Endodermal cell (in vitro differentiated cells): ENCODE measurements at regions not wholly inside any gene's neighbourhood (a gene's known extent, or its start where the extent isn't known, plus 50 kb on each side); places are given as distances from the start of the nearest gene placed in this dataset.

Source experiments
- DNase-seq: peaks from one replicate; pipeline ENCODE4 v3.0.0-alpha.2; 2017
- H3K27ac ChIP-seq: 2 replicates; pipeline ENCODE4 v1.5.1; 2013; ENCODE audit warnings: mild to moderate bottlenecking, low read depth, low read length, moderate library complexity
- H3K27me3 ChIP-seq: 2 replicates; pipeline ENCODE4 v1.6.1; 2013; ENCODE audit warnings: mild to moderate bottlenecking, low read length, moderate library complexity; ENCODE audit not compliant: insufficient read depth, control insufficient read depth, poor library complexity, severe bottlenecking
- H3K36me3 ChIP-seq: 2 replicates; pipeline ENCODE4 v1.7.0; 2013; ENCODE audit warnings: mild to moderate bottlenecking, low read length, moderate library complexity; ENCODE audit not compliant: control insufficient read depth, insufficient read depth
- H3K4me1 ChIP-seq: one replicate; pipeline ENCODE4 v1.7.0; 2013; ENCODE audit warnings: low read length; ENCODE audit not compliant: control insufficient read depth, insufficient read depth
- H3K4me3 ChIP-seq: 2 replicates; pipeline ENCODE4 v1.5.1; 2013; ENCODE audit warnings: mild to moderate bottlenecking, low read length, moderate library complexity
- H3K9ac ChIP-seq: 2 replicates; pipeline ENCODE4 v1.6.1; 2013; ENCODE audit warnings: mild to moderate bottlenecking, low read length, moderate library complexity; ENCODE audit not compliant: poor library complexity, severe bottlenecking; ENCODE audit errors: extremely low read depth
- H3K9me3 ChIP-seq: 2 replicates; pipeline ENCODE4 v1.6.1; 2013; ENCODE audit warnings: mild to moderate bottlenecking, low read length, moderate library complexity; ENCODE audit not compliant: control insufficient read depth
- H3K27ac Mint-ChIP-seq: 2 replicates; pipeline ENCODE4 v1.8.0; 2020; ENCODE audit warnings: mixed read lengths
- H3K27me3 Mint-ChIP-seq: 2 replicates; pipeline ENCODE4 v1.8.0; 2021; ENCODE audit warnings: mild to moderate bottlenecking, mixed read lengths; ENCODE audit not compliant: insufficient read depth
- H3K36me3 Mint-ChIP-seq: 2 replicates; pipeline ENCODE4 v1.8.0; 2020; ENCODE audit warnings: low read depth, mixed read lengths
- H3K4me1 Mint-ChIP-seq: 2 replicates; pipeline ENCODE4 v1.8.0; 2020; ENCODE audit warnings: mixed read lengths
- H3K4me3 Mint-ChIP-seq: 2 replicates; pipeline ENCODE4 v1.8.0; 2020; ENCODE audit warnings: mild to moderate bottlenecking, moderate library complexity, mixed read lengths
- H3K9me3 Mint-ChIP-seq: 2 replicates; pipeline ENCODE4 v1.8.0; 2020; ENCODE audit warnings: mild to moderate bottlenecking, mixed read lengths
- WGBS, 2 experiments: methylation state at CpG; one replicate each; pipeline versions ENCODE4 v1.1.5 to v1.1.7; 2013; ENCODE audit warnings: missing lambda C conversion rate in 2 of 2, mixed read lengths in 1 of 2; ENCODE audit not compliant: insufficient coverage in 1 of 2, insufficient read length in 1 of 2; 5-methylcytosine and 5-hydroxymethylcytosine counted together
- TF ChIP-seq, protein P1 (sequence below): fragments of 200-600 bp; sonication (generic); conservative IDR thresholded peaks from 2 replicates; pipeline ENCODE4 v1.5.0; 2021; ENCODE audit warnings: antibody characterized with exemption, mild to moderate bottlenecking

DNA sequence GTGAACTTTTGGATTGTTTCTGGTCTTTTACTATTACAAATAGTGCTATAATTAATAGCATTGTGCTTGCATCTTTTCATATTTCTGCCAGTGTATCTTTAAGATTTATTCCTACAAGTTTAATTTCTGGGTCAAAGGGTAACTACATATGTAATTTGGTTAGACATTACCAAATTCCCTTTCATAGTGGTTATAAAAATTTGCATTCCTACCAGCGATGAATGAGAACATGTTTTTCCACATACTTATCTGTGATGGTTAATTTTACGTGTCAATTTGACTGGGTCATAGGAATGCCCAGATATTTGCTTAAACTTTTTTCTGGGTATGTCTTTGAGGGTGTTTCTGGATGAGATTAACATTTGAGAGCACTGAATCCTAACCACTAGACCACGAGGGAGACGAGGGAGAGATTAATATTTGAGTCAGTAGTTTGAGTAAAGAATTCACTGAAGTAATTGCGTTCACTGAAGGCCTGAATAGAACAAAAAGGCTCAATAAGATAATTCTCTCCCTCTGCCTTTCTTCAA, 132.3 kb upstream of the NEO1 start:
- no peak for DNase-seq
- Mint-ChIP-seq H3K9me3 (no peaks in the 10 kb centered on the region), H3K27ac (no peak overlapping the region), H3K4me1 (peaks cover 4% of the 10 kb centered on the region), H3K36me3 (no peaks in the 10 kb centered on the region), H3K4me3 (no peak overlapping the region), H3K27me3 (no peaks in the 10 kb centered on the region)
- Histone ChIP-seq H3K4me3 (no peak overlapping the region), H3K9me3 (no peaks in the 10 kb centered on the region), H3K9ac (no peak overlapping the region), H3K27me3 (no peaks in the 10 kb centered on the region), H3K27ac (no peak overlapping the region), H3K4me1 (no peaks in the 10 kb centered on the region), H3K36me3 (no peaks in the 10 kb centered on the region)
- 91 to 95% methylated on average over 4 to 5 of the region's 5 CpGs for WGBS, 2 experiments
- TF ChIP-seq, protein P1, sequence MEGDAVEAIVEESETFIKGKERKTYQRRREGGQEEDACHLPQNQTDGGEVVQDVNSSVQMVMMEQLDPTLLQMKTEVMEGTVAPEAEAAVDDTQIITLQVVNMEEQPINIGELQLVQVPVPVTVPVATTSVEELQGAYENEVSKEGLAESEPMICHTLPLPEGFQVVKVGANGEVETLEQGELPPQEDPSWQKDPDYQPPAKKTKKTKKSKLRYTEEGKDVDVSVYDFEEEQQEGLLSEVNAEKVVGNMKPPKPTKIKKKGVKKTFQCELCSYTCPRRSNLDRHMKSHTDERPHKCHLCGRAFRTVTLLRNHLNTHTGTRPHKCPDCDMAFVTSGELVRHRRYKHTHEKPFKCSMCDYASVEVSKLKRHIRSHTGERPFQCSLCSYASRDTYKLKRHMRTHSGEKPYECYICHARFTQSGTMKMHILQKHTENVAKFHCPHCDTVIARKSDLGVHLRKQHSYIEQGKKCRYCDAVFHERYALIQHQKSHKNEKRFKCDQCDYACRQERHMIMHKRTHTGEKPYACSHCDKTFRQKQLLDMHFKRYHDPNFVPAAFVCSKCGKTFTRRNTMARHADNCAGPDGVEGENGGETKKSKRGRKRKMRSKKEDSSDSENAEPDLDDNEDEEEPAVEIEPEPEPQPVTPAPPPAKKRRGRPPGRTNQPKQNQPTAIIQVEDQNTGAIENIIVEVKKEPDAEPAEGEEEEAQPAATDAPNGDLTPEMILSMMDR: no peak

DNA sequence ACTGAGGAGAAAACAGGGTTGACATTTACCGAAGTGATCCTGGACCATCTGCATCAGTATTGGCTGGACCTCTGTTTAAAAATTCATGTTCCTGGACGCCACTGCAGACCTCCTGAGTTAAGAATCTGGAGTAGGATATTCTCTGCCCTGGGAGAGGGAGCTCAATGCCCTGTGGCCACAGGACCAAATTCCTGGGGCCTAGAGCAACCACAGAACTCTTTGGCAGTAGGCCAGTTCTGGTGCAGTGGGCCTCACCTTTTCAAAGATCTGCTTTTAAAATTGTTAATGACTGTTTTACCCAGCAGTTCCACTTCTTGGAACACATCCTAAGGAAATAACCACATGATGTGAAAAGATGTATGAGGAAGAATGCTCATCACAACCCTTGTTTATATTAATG, 133.3 kb upstream of the ADPGK start:
- no peaks in the 10 kb centered on the region for H3K36me3 Mint-ChIP-seq
- H3K4me3 ChIP-seq: no peak overlapping the region
- no peak overlapping the region for H3K9ac ChIP-seq
- DNase-seq: no peak
- no peaks in the 10 kb centered on the region for H3K9me3 Mint-ChIP-seq
- no peaks in the 10 kb centered on the region for H3K36me3 ChIP-seq
- H3K9me3 ChIP-seq: no peaks in the 10 kb centered on the region
- H3K4me1 ChIP-seq: no peaks in the 10 kb centered on the region
- peaks cover 3% of the 10 kb centered on the region for H3K27me3 Mint-ChIP-seq
- TF ChIP-seq, protein P1: no peak
- H3K4me1 Mint-ChIP-seq: no peaks in the 10 kb centered on the region
- H3K27ac Mint-ChIP-seq: no peak overlapping the region
- 91 to 94% methylated on average over 2 of the region's 2 CpGs for WGBS, 2 experiments
- no peak overlapping the region for H3K4me3 Mint-ChIP-seq
- no peak overlapping the region for H3K27ac ChIP-seq
- no peaks in the 10 kb centered on the region for H3K27me3 ChIP-seq

DNA sequence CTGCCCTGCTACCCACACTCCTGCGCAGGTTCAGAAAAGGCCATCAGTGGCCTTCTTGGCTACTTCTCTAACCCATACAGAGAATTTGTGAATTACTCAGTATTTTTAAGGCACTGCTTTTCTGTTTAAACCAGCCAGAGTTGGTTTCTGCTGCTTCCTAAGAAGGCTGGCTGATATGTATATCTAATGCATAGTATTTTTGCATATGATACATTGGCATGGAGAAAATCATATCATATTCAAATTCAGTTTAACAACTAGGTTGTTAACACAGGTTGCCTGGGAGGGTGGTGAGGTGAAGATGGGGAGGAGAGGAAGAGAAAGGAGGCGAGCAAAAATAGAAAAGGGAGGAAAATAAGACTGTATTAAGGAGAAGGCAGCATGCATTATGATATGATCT, 132.8 kb upstream of the ADPGK start:
- H3K27me3 Mint-ChIP-seq: peaks cover 3% of the 10 kb centered on the region
- H3K9me3 Mint-ChIP-seq: no peaks in the 10 kb centered on the region
- WGBS, 2 experiments: 97 to 100% methylated on average over 1 to 2 of the region's 2 CpGs

More for the DNA sequence above, 132.8 kb upstream of the ADPGK start:
- H3K4me1 Mint-ChIP-seq: no peaks in the 10 kb centered on the region
- H3K27ac Mint-ChIP-seq: no peak overlapping the region
- DNase-seq: no peak
- Histone ChIP-seq H3K36me3 (no peaks in the 10 kb centered on the region), H3K27me3 (no peaks in the 10 kb centered on the region), H3K9me3 (no peaks in the 10 kb centered on the region), H3K9ac (no peak overlapping the region), H3K4me3 (no peak overlapping the region), H3K27ac (no peak overlapping the region), H3K4me1 (no peaks in the 10 kb centered on the region)
- H3K36me3 Mint-ChIP-seq: no peaks in the 10 kb centered on the region
- TF ChIP-seq, protein P1: no peak
- no peak overlapping the region for H3K4me3 Mint-ChIP-seq
